GM23338 (cell line): ENCODE measurements at regions not wholly inside any gene's neighbourhood (a gene's known extent, or its start where the extent isn't known, plus 50 kb on each side); places are given as distances from the start of the nearest gene placed in this dataset.

ENCODE experiments used
- ATAC-seq: fragments of 200-7000 bp; cut with Tn5 transposase; 3 replicates; pipeline ENCODE4 v1.9.1; 2020
- DNase-seq: peaks from one replicate; pipeline ENCODE4 v3.0.0-alpha.2; 2015; ENCODE audit warnings: low spot score
- H2AFZ ChIP-seq: fragments of 200-600 bp; sonication (generic); 2 replicates; pipeline ENCODE4 v1.8.0; 2016; ENCODE audit warnings: antibody characterized with exemption, mild to moderate bottlenecking, moderate library complexity
- H3F3A ChIP-seq: fragments of 200-600 bp; sonication (generic); replicated peaks from 2 replicates; pipeline ENCODE4 v1.8.0; 2017; ENCODE audit warnings: antibody characterized with exemption, mixed run types, low read depth
- H3K27ac ChIP-seq: fragments of 200-600 bp; sonication (generic); 2 replicates; pipeline ENCODE4 v1.6.1; 2016; ENCODE audit warnings: low read depth
- H3K27me3 ChIP-seq: fragments of 200-600 bp; sonication (generic); 2 replicates; pipeline ENCODE4 v1.8.0; 2016; ENCODE audit warnings: mild to moderate bottlenecking, mixed run types, moderate library complexity; ENCODE audit not compliant: insufficient read depth
- H3K36me3 ChIP-seq: fragments of 200-600 bp; sonication (generic); 2 replicates; pipeline ENCODE4 v1.8.0; 2016; ENCODE audit warnings: mild to moderate bottlenecking; ENCODE audit not compliant: insufficient read depth
- H3K4me1 ChIP-seq: fragments of 200-600 bp; sonication (generic); 2 replicates; pipeline ENCODE4 v1.8.0; 2016; ENCODE audit warnings: mild to moderate bottlenecking, moderate library complexity; ENCODE audit not compliant: insufficient read depth
- H3K4me2 ChIP-seq: fragments of 200-600 bp; sonication (generic); 2 replicates; pipeline ENCODE4 v1.7.1; 2017; ENCODE audit warnings: mixed run types
- H3K4me3 ChIP-seq: fragments of 200-600 bp; sonication (generic); 2 replicates; pipeline ENCODE4 v1.6.1; 2016; ENCODE audit warnings: mixed run types
- H3K79me2 ChIP-seq: fragments of 200-600 bp; sonication (generic); replicated peaks from 2 replicates; pipeline ENCODE4 v1.8.0; 2017; ENCODE audit warnings: mild to moderate bottlenecking; ENCODE audit not compliant: insufficient read depth
- H3K9me2 ChIP-seq: fragments of 200-600 bp; sonication (generic); 2 replicates; pipeline ENCODE4 v1.8.0; 2017; ENCODE audit not compliant: insufficient read depth
- H4K20me1 ChIP-seq: fragments of 200-600 bp; sonication (generic); replicated peaks from 2 replicates; pipeline ENCODE4 v1.8.0; 2017; ENCODE audit warnings: mild to moderate bottlenecking; ENCODE audit not compliant: insufficient read depth
- H3K27ac Mint-ChIP-seq: 2 replicates; pipeline ENCODE4 v1.8.0; 2020; ENCODE audit warnings: inconsistent platforms, mild to moderate bottlenecking, moderate library complexity, mixed read lengths
- H3K27me3 Mint-ChIP-seq: 3 replicates; pipeline ENCODE4 v1.8.0; 2022; ENCODE audit warnings: low read depth, mild to moderate bottlenecking, moderate library complexity, mixed read lengths, inconsistent platforms; ENCODE audit not compliant: insufficient read depth, poor library complexity
- H3K36me3 Mint-ChIP-seq: 3 replicates; pipeline ENCODE4 v1.8.0; 2021; ENCODE audit warnings: low read depth, mild to moderate bottlenecking, inconsistent platforms, moderate library complexity, mixed read lengths
- H3K4me1 Mint-ChIP-seq: 3 replicates; pipeline ENCODE4 v1.8.0; 2020; ENCODE audit warnings: mild to moderate bottlenecking, inconsistent platforms, mixed read lengths
- H3K4me3 Mint-ChIP-seq: 3 replicates; pipeline ENCODE4 v1.8.0; 2021; ENCODE audit warnings: moderate library complexity, mild to moderate bottlenecking, inconsistent platforms, mixed read lengths
- H3K9me3 Mint-ChIP-seq: 3 replicates; pipeline ENCODE4 v1.8.0; 2020; ENCODE audit warnings: moderate library complexity, mild to moderate bottlenecking, inconsistent platforms, mixed read lengths
- CREB1 ChIP-seq: fragments of 250-450 bp; sonication (Bioruptor Pico); IDR thresholded peaks from 2 replicates; pipeline ENCODE4 v1.5.0; 2020; ENCODE audit warnings: low read depth, mild to moderate bottlenecking, moderate library complexity
- CTCF ChIP-seq, 2 experiments: fragments of 200-600 bp in 1 of 2; sonication (generic) in 1 of 2; conservative IDR thresholded peaks; 2 replicates each; pipeline versions ENCODE4 v1.5.1 to v1.6.1; 2016 to 2017; ENCODE audit warnings: antibody characterized with exemption in 2 of 2, low read depth in 2 of 2, mild to moderate bottlenecking in 2 of 2, moderate library complexity in 1 of 2
- ETS1 ChIP-seq: IDR thresholded peaks from 2 replicates; pipeline ENCODE4 v1.6.1; 2016; ENCODE audit warnings: antibody characterized with exemption
- EZH2 ChIP-seq: fragments of 200-600 bp; sonication (generic); IDR thresholded peaks from one replicate; pipeline ENCODE4 v1.8.0; 2017; ENCODE audit warnings: antibody characterized with exemption, mild to moderate bottlenecking, low read depth; ENCODE audit not compliant: unreplicated experiment
- EZH2phosphoT487 ChIP-seq: fragments of 200-600 bp; sonication (generic); IDR thresholded peaks from one replicate; pipeline ENCODE4 v1.8.1; 2018; ENCODE audit warnings: antibody characterized with exemption; ENCODE audit not compliant: unreplicated experiment
- JUNB ChIP-seq: IDR thresholded peaks from one replicate; pipeline ENCODE4 v1.6.1; 2016; ENCODE audit warnings: antibody characterized with exemption; ENCODE audit not compliant: unreplicated experiment
- NANOG ChIP-seq: IDR thresholded peaks from 2 replicates; pipeline ENCODE4 v1.6.1; 2016; ENCODE audit warnings: antibody characterized with exemption, borderline replicate concordance
- POLR2AphosphoS5 ChIP-seq: IDR thresholded peaks from 2 replicates; pipeline ENCODE4 v1.6.1; 2016; ENCODE audit warnings: antibody characterized with exemption, low read depth
- REST ChIP-seq: IDR thresholded peaks from one replicate; pipeline ENCODE4 v1.6.1; 2018; ENCODE audit warnings: antibody characterized with exemption; ENCODE audit not compliant: unreplicated experiment
- STAT1 ChIP-seq: IDR thresholded peaks from one replicate; pipeline ENCODE4 v1.6.1; 2016; ENCODE audit warnings: antibody characterized with exemption; ENCODE audit not compliant: unreplicated experiment
- ZNF114 ChIP-seq: fragments of 250-450 bp; sonication (Bioruptor Pico); IDR thresholded peaks from 2 replicates; pipeline ENCODE4 v1.5.0; 2020; ENCODE audit warnings: mild to moderate bottlenecking, moderate library complexity
- ZNF331 ChIP-seq: fragments of 250-450 bp; sonication (Bioruptor Pico); IDR thresholded peaks from 2 replicates; pipeline ENCODE4 v1.5.0; 2020; ENCODE audit warnings: low read depth, mild to moderate bottlenecking, moderate library complexity
- ZNF462 ChIP-seq: fragments of 250-450 bp; sonication (Bioruptor Pico); IDR thresholded peaks from 2 replicates; pipeline ENCODE4 v1.5.0; 2020; ENCODE audit warnings: mild to moderate bottlenecking, moderate library complexity

- no peaks in the 10 kb centered on the region for H3K27me3 ChIP-seq
- H3K27ac ChIP-seq = no peak overlapping the region
- Mint-ChIP-seq H3K4me1 (peaks cover 17% of the 10 kb centered on the region), H3K4me3 (no peak overlapping the region), H3K36me3 (peaks cover 10% of the 10 kb centered on the region; the same call in 2 of the 3 replicates), H3K27me3 (no peaks in the 10 kb centered on the region), H3K9me3 (peaks cover 5% of the 10 kb centered on the region; the same call in 2 of the 3 replicates), H3K27ac (no peak overlapping the region)
- no peak overlapping the region for H3K4me3 ChIP-seq
- no peaks in the 10 kb centered on the region for H3F3A ChIP-seq
- no peaks in the 10 kb centered on the region for H3K36me3 ChIP-seq
- H3K4me1 ChIP-seq = peaks cover 9% of the 10 kb centered on the region; the same call in 1 of the 2 replicates
- H2AFZ ChIP-seq = no peak overlapping the region
- H4K20me1 ChIP-seq = no peaks in the 10 kb centered on the region
- no peak for ATAC-seq
- H3K9me2 ChIP-seq = peaks cover 4% of the 10 kb centered on the region
- no peak for TF ChIP-seq CTCF (conservative IDR thresholded peaks at IDR 0.05; ENCODE audit: low read depth in 2 of 2)
- no peak for TF ChIP-seq ZNF331
- no peak for TF ChIP-seq EZH2
- no peak for TF ChIP-seq CREB1 (CRISPR knock-in tag)
- no peak for TF ChIP-seq ZNF114 (CRISPR knock-in tag)
- TF ChIP-seq POLR2AphosphoS5 = no peak
- TF ChIP-seq ETS1 = no peak
- no peak for TF ChIP-seq STAT1
- no peak for TF ChIP-seq ZNF462 (CRISPR knock-in tag)
- TF ChIP-seq EZH2phosphoT487 = no peak
- TF ChIP-seq NANOG = no peak
- no peak for TF ChIP-seq JUNB
- no peak for TF ChIP-seq REST
- no peak overlapping the region for H3K4me2 ChIP-seq
- no peaks in the 10 kb centered on the region for H3K79me2 ChIP-seq
- DNase-seq = no peak
These were observed 255.5 kb upstream of the PITX2 start for GRCh38 chr4:110878413-110878812.
